HuH-7 (cell line): ENCODE measurements at regions not wholly inside any gene's neighbourhood (a gene's known extent, or its start where the extent isn't known, plus 50 kb on each side); places are given as distances from the start of the nearest gene placed in this dataset.

Source experiments
- DNase-seq: peaks from one replicate; pipeline ENCODE4 v3.0.0; 2011; ENCODE audit warnings: low spot score

- no peak for DNase-seq
Measured at GRCh38 chr11:87425391-87425790, 387.7 kb downstream of the TMEM135 start.

- no peak for DNase-seq
Measured at GRCh38 chr11:87423161-87423560, 385.4 kb downstream of the TMEM135 start.

GRCh38 chr11:87422566-87422965, 384.8 kb downstream of the TMEM135 start:
- no peak for DNase-seq

GRCh38 chr11:87421422-87421821, 383.7 kb downstream of the TMEM135 start:
- DNase-seq = peak; percentile 56

GRCh38 chr11:87417951-87418350, 380.2 kb downstream of the TMEM135 start:
- no peak for DNase-seq

GRCh38 chr11:87405843-87406242, 368.1 kb downstream of the TMEM135 start:
- DNase-seq = no peak

GRCh38 chr11:87405356-87405755, 367.6 kb downstream of the TMEM135 start:
- no peak for DNase-seq

GRCh38 chr11:87401653-87402052, 363.9 kb downstream of the TMEM135 start:
- DNase-seq = no peak

GRCh38 chr11:87399341-87399740, 361.6 kb downstream of the TMEM135 start:
- DNase-seq = no peak

- DNase-seq = no peak
Measured at GRCh38 chr11:87398931-87399330, 361.2 kb downstream of the TMEM135 start.

- DNase-seq = no peak
Measured at GRCh38 chr11:87397011-87397865, 359.5 kb downstream of the TMEM135 start.

- no peak for DNase-seq
Measured at GRCh38 chr11:87394924-87395323, 357.2 kb downstream of the TMEM135 start.

- DNase-seq = no peak
Measured at GRCh38 chr11:87392665-87393064, 354.9 kb downstream of the TMEM135 start.

GRCh38 chr11:87391496-87391895, 353.8 kb downstream of the TMEM135 start:
- DNase-seq = no peak

GRCh38 chr11:87384078-87384729, 346.5 kb downstream of the TMEM135 start:
- DNase-seq = no peak

- no peak for DNase-seq
Measured at GRCh38 chr11:87374038-87374807, 336.5 kb downstream of the TMEM135 start.
